Neural progenitor cell (in vitro differentiated cells): ENCODE measurements at regions not wholly inside any gene's neighbourhood (a gene's known extent, or its start where the extent isn't known, plus 50 kb on each side); places are given as distances from the start of the nearest gene placed in this dataset.

ENCODE experiments used
- DNase-seq: peaks from one replicate; pipeline ENCODE4 v3.0.0-alpha.2; 2016; ENCODE audit warnings: low spot score
- H2AFZ ChIP-seq: fragments of 200-600 bp; sonication (generic); replicated peaks from 2 replicates; pipeline ENCODE4 v1.6.1; 2016; ENCODE audit warnings: antibody characterized with exemption
- H3F3A ChIP-seq: fragments of 200-600 bp; sonication (generic); 2 replicates; pipeline ENCODE4 v1.6.1; 2016; ENCODE audit warnings: antibody characterized with exemption, low read depth
- H3K27ac ChIP-seq: fragments of 200-600 bp; sonication (generic); 2 replicates; pipeline ENCODE4 v1.5.1; 2016; ENCODE audit warnings: mild to moderate bottlenecking
- H3K27me3 ChIP-seq: fragments of 200-600 bp; sonication (generic); 2 replicates; pipeline ENCODE4 v1.6.1; 2016; ENCODE audit warnings: mild to moderate bottlenecking, moderate library complexity
- H3K36me3 ChIP-seq: fragments of 200-600 bp; sonication (generic); 2 replicates; pipeline ENCODE4 v1.5.1; 2016
- H3K4me1 ChIP-seq: fragments of 200-600 bp; sonication (generic); 2 replicates; pipeline ENCODE4 v1.6.1; 2016; ENCODE audit warnings: mixed run types
- H3K4me2 ChIP-seq: fragments of 200-600 bp; sonication (generic); 2 replicates; pipeline ENCODE4 v1.6.1; 2016
- H3K4me3 ChIP-seq: fragments of 200-600 bp; sonication (generic); 2 replicates; pipeline ENCODE4 v1.5.1; 2016
- H3K79me2 ChIP-seq: fragments of 200-600 bp; sonication (generic); 2 replicates; pipeline ENCODE4 v1.6.1; 2016; ENCODE audit warnings: low read depth
- H3K9ac ChIP-seq: fragments of 200-600 bp; sonication (generic); 2 replicates; pipeline ENCODE4 v1.6.1; 2016
- H3K9me3 ChIP-seq: fragments of 200-600 bp; sonication (generic); 2 replicates; pipeline ENCODE4 v1.5.1; 2016; ENCODE audit warnings: low read depth
- H4K20me1 ChIP-seq: fragments of 200-600 bp; sonication (generic); 2 replicates; pipeline ENCODE4 v1.6.1; 2016; ENCODE audit warnings: low read depth
- H3K27ac Mint-ChIP-seq: 3 replicates; pipeline ENCODE4 v1.8.0; 2021; ENCODE audit warnings: mixed read lengths
- H3K27me3 Mint-ChIP-seq: 2 replicates; pipeline ENCODE4 v1.8.0; 2022; ENCODE audit warnings: low read depth, mild to moderate bottlenecking, inconsistent platforms, moderate library complexity, mixed read lengths; ENCODE audit not compliant: insufficient read depth
- H3K36me3 Mint-ChIP-seq: 3 replicates; pipeline ENCODE4 v1.8.0; 2021; ENCODE audit warnings: mixed read lengths
- H3K4me1 Mint-ChIP-seq: 3 replicates; pipeline ENCODE4 v1.8.0; 2021; ENCODE audit warnings: mixed read lengths
- H3K4me3 Mint-ChIP-seq: 3 replicates; pipeline ENCODE4 v1.8.0; 2021; ENCODE audit warnings: mild to moderate bottlenecking, moderate library complexity, mixed read lengths
- H3K9me3 Mint-ChIP-seq: 3 replicates; pipeline ENCODE4 v1.8.0; 2020; ENCODE audit warnings: mixed read lengths
- EZH2 ChIP-seq: fragments of 200-600 bp; sonication (generic); IDR thresholded peaks from 2 replicates; pipeline ENCODE4 v1.6.1; 2017; ENCODE audit warnings: antibody characterized with exemption, mild to moderate bottlenecking, moderate library complexity
- EZH2phosphoT487 ChIP-seq: fragments of 200-600 bp; sonication (generic); IDR thresholded peaks from 2 replicates; pipeline ENCODE4 v1.6.1; 2017; ENCODE audit warnings: antibody characterized with exemption
- TF ChIP-seq, protein P1 (sequence below): fragments of 200-600 bp; sonication (generic); IDR thresholded peaks from 2 replicates; pipeline ENCODE4 v1.5.1; 2017; ENCODE audit warnings: antibody characterized with exemption, mild to moderate bottlenecking

DNA sequence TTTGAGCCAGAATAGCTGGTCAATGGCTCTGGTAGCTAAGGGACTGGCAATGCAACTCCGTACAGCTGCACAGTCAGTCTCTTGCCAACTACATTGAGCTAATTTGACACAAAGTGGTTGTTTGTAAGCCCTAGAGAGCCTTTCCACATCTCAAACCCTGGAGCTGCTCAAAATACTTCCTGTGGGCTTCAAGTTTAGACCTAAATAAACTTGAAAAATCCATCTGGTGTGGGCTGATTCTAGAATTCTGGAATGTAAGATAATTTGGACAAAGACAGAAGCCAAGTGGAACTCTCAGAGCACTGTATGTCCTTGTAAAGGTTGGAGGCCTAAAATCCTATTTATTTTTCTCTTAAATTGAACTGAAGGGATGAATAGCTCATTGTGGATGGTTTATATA lies 380.8 kb downstream of the SPRY1 start:
- H3K27ac ChIP-seq, result no peak overlapping the region
- H4K20me1 ChIP-seq, result no peaks in the 10 kb centered on the region
- no peak for TF ChIP-seq EZH2
- no peak for TF ChIP-seq EZH2phosphoT487
- TF ChIP-seq, protein P1, sequence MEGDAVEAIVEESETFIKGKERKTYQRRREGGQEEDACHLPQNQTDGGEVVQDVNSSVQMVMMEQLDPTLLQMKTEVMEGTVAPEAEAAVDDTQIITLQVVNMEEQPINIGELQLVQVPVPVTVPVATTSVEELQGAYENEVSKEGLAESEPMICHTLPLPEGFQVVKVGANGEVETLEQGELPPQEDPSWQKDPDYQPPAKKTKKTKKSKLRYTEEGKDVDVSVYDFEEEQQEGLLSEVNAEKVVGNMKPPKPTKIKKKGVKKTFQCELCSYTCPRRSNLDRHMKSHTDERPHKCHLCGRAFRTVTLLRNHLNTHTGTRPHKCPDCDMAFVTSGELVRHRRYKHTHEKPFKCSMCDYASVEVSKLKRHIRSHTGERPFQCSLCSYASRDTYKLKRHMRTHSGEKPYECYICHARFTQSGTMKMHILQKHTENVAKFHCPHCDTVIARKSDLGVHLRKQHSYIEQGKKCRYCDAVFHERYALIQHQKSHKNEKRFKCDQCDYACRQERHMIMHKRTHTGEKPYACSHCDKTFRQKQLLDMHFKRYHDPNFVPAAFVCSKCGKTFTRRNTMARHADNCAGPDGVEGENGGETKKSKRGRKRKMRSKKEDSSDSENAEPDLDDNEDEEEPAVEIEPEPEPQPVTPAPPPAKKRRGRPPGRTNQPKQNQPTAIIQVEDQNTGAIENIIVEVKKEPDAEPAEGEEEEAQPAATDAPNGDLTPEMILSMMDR, result no peak
- H3K4me1 ChIP-seq, result no peaks in the 10 kb centered on the region
- no peaks in the 10 kb centered on the region for H3K36me3 ChIP-seq
- H3F3A ChIP-seq, result no peaks in the 10 kb centered on the region
- no peak overlapping the region for H3K27ac Mint-ChIP-seq
- no peaks in the 10 kb centered on the region for H3K4me1 Mint-ChIP-seq
- H3K9ac ChIP-seq, result no peak overlapping the region
- DNase-seq, result no peak
- peaks cover 38% of the 10 kb centered on the region for H3K9me3 Mint-ChIP-seq
- H3K27me3 Mint-ChIP-seq, result peaks cover 3% of the 10 kb centered on the region
- no peaks in the 10 kb centered on the region for H3K9me3 ChIP-seq
- no peak overlapping the region for H2AFZ ChIP-seq
- H3K36me3 Mint-ChIP-seq, result peaks cover 7% of the 10 kb centered on the region
- H3K27me3 ChIP-seq, result no peaks in the 10 kb centered on the region
- no peak overlapping the region for H3K4me2 ChIP-seq
- H3K79me2 ChIP-seq, result no peaks in the 10 kb centered on the region
- no peak overlapping the region for H3K4me3 Mint-ChIP-seq
- H3K4me3 ChIP-seq, result no peak overlapping the region

DNA sequence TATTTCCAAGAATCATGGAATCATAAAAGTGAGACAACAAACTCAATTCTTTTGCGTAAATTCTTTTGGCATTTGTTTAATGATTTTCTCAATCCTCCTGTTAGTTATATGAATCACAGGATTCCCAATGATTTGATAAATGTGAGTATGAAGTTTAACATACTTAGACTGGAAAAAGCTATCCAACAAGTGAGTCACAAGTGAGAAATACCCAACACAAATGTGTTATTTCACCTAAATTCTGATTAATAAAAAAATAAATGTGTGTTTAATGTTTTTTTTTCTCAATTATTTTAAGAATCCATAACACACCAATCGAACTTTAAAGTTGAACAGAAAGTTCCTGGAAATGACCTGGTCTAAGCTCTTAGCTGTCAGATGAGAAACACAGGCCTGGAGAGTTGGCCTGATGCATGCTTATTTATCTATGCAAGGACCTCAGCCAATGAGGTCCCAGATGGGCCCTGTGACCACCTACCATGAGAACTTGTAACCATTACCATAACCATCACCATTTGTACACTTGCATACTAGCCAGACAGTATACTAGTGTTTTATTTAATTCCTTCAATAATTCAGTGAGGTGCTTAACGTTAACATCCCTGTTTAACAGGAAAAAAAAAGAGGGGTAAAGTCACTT lies 386.7 kb downstream of the SPRY1 start:
- Histone ChIP-seq H3K4me3 (no peak overlapping the region), H3K27me3 (no peaks in the 10 kb centered on the region), H2AFZ (no peak overlapping the region), H3K79me2 (no peaks in the 10 kb centered on the region), H3K27ac (no peak overlapping the region), H3K4me2 (no peak overlapping the region), H3F3A (peaks cover 16% of the 10 kb centered on the region), H3K36me3 (no peaks in the 10 kb centered on the region), H3K9ac (no peak overlapping the region), H4K20me1 (no peaks in the 10 kb centered on the region), H3K9me3 (no peaks in the 10 kb centered on the region), H3K4me1 (peaks cover 29% of the 10 kb centered on the region)
- Mint-ChIP-seq H3K27me3 (no peaks in the 10 kb centered on the region), H3K36me3 (peaks cover 7% of the 10 kb centered on the region), H3K9me3 (peaks cover 17% of the 10 kb centered on the region), H3K27ac (no peak overlapping the region), H3K4me3 (no peak overlapping the region), H3K4me1 (peaks cover 18% of the 10 kb centered on the region)
- DNase-seq, result no peak
- TF ChIP-seq EZH2phosphoT487, result no peak
- TF ChIP-seq, protein P1, result no peak
- TF ChIP-seq EZH2, result no peak

DNA sequence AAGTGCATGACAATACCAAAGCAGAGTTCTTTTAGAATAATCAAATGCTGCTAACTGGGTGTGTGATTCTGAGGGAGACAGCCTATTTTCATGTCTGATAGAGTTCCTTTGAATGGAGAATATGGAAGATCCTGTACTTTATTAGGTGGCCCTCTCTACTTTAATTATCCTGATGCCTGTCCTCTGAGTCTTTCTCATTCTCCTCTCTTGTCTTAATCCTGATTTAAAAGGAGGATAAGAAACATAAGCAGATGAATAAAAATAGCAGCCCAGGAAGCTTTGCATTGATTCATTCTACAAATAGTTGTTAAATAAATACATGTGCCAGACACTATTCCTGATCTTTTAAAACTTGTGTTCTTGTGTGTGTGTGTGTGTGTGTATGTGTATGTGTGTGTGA lies 387.3 kb downstream of the SPRY1 start:
- Histone ChIP-seq H3K4me1 (peaks cover 29% of the 10 kb centered on the region), H2AFZ (no peak overlapping the region), H3K9me3 (no peaks in the 10 kb centered on the region), H3K36me3 (no peaks in the 10 kb centered on the region), H3K9ac (no peak overlapping the region), H3K27me3 (no peaks in the 10 kb centered on the region), H3K4me3 (no peak overlapping the region), H3K27ac (no peak overlapping the region), H3F3A (peaks cover 16% of the 10 kb centered on the region), H3K4me2 (no peak overlapping the region), H3K79me2 (no peaks in the 10 kb centered on the region), H4K20me1 (no peaks in the 10 kb centered on the region)
- H3K9me3 Mint-ChIP-seq, result peaks cover 17% of the 10 kb centered on the region
- no peak for DNase-seq
- H3K27me3 Mint-ChIP-seq, result no peaks in the 10 kb centered on the region
- peaks cover 7% of the 10 kb centered on the region for H3K36me3 Mint-ChIP-seq
- TF ChIP-seq, protein P1, result no peak
- TF ChIP-seq EZH2 (no peak), EZH2phosphoT487 (no peak)
- no peak overlapping the region for H3K27ac Mint-ChIP-seq
- H3K4me1 Mint-ChIP-seq, result peaks cover 18% of the 10 kb centered on the region
- H3K4me3 Mint-ChIP-seq, result no peak overlapping the region
